ENCODE measurements at regions not wholly inside any gene's neighbourhood (a gene's known extent, or its start where the extent isn't known, plus 50 kb on each side); places are given as distances from the start of the nearest gene placed in this dataset.

GRCh38 chr2:207257251-207258250 is 91.8 kb upstream of the KLF7 start:
- WGBS (ENCODE audit: insufficient coverage): 45% methylated on average over 4 of the region's 11 CpGs
- DNase-seq: no peak
- Histone ChIP-seq H3K27me3 (ENCODE audit: control insufficient read depth, insufficient read depth, low read length) (peaks cover 3% of the 10 kb centered on the region), H3K4me3 (ENCODE audit: low read length) (no peak overlapping the region), H3K27ac (ENCODE audit: low read length) (no peak overlapping the region), H3K4me1 (ENCODE audit: control insufficient read depth, insufficient read depth, low read length) (peaks cover 17% of the 10 kb centered on the region), H3K36me3 (ENCODE audit: control insufficient read depth, insufficient read depth, low read length) (no peaks in the 10 kb centered on the region), H3K9me3 (replicated peaks; ENCODE audit: control insufficient read depth, low read depth, low read length) (no peaks in the 10 kb centered on the region)

GRCh38 chr2:207258263-207258991 is 92.7 kb upstream of the KLF7 start:
- H3K9me3 ChIP-seq (replicated peaks; ENCODE audit: control insufficient read depth, low read depth, low read length): no peaks in the 10 kb centered on the region
- no peak overlapping the region for H3K4me3 ChIP-seq (ENCODE audit: low read length)
- H3K4me1 ChIP-seq (ENCODE audit: control insufficient read depth, insufficient read depth, low read length): peaks cover 17% of the 10 kb centered on the region
- H3K27me3 ChIP-seq (ENCODE audit: control insufficient read depth, insufficient read depth, low read length): peaks cover 3% of the 10 kb centered on the region
- DNase-seq: peak; percentile 52
- 32% methylated on average over 5 of the region's 6 CpGs for WGBS (ENCODE audit: insufficient coverage)
- H3K27ac ChIP-seq (ENCODE audit: low read length): no peak overlapping the region
- H3K36me3 ChIP-seq (ENCODE audit: control insufficient read depth, insufficient read depth, low read length): no peaks in the 10 kb centered on the region

DNA sequence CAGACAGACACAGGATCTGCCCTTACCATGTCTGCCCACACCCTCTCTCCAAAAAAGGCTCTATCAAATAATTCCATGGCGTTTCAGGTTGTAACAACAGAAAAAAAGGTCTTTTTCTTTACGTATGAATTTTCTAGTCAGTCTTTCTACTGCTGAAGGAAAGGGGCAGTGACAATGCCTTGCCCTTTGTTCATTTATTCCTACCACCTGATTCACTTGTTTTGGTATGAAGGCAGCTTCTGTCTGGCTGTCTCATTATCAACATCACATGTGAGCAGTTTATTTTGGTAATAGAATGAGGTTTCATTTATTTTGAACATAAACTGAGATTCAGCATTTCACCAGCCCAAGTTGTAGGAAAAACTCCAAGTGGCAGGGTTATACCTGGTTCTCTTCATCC is 94.3 kb upstream of the KLF7 start:
- Histone ChIP-seq H3K36me3 (ENCODE audit: control insufficient read depth, insufficient read depth, low read length) (no peaks in the 10 kb centered on the region), H3K9me3 (replicated peaks; ENCODE audit: control insufficient read depth, low read depth, low read length) (no peaks in the 10 kb centered on the region), H3K4me1 (ENCODE audit: control insufficient read depth, insufficient read depth, low read length) (peaks cover 17% of the 10 kb centered on the region), H3K27ac (ENCODE audit: low read length) (no peak overlapping the region), H3K27me3 (ENCODE audit: control insufficient read depth, insufficient read depth, low read length) (peaks cover 3% of the 10 kb centered on the region), H3K4me3 (ENCODE audit: low read length) (no peak overlapping the region)
- WGBS (ENCODE audit: insufficient coverage): no CpG with 5 or more reads among the region's 2 CpGs
- DNase-seq: no peak

DNA sequence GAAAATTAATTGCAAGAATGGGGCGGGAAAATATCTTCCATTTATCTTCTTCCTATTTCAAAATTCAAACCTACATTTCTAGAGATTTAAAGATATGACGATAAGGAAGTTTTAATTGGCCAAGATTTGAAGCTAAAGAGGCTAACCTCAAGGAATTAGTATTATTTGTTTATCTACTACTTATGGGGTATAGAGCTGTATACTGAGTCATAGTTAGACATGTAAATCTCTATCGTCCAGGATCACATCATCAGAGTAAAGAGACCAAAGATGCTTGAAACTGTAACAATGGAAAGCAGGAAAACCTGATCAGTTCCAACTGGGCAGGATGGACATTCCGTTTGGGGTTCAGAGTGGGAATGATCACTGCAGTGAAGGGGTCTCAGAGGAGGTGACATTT is 95.2 kb upstream of the KLF7 start:
- Histone ChIP-seq H3K9me3 (replicated peaks; ENCODE audit: control insufficient read depth, low read depth, low read length) (no peaks in the 10 kb centered on the region), H3K4me3 (ENCODE audit: low read length) (no peak overlapping the region), H3K4me1 (ENCODE audit: control insufficient read depth, insufficient read depth, low read length) (peaks cover 17% of the 10 kb centered on the region), H3K27ac (ENCODE audit: low read length) (no peak overlapping the region), H3K27me3 (ENCODE audit: control insufficient read depth, insufficient read depth, low read length) (no peaks in the 10 kb centered on the region), H3K36me3 (ENCODE audit: control insufficient read depth, insufficient read depth, low read length) (no peaks in the 10 kb centered on the region)
- WGBS (ENCODE audit: insufficient coverage): 69% methylated on average over 2 of the region's 4 CpGs
- DNase-seq: no peak

GRCh38 chr2:207264310-207264709 is 98.6 kb upstream of the KLF7 start:
- no peak overlapping the region for H3K27ac ChIP-seq (ENCODE audit: low read length)
- no peak overlapping the region for H3K4me3 ChIP-seq (ENCODE audit: low read length)
- DNase-seq: no peak
- H3K4me1 ChIP-seq (ENCODE audit: control insufficient read depth, insufficient read depth, low read length): no peaks in the 10 kb centered on the region
- H3K27me3 ChIP-seq (ENCODE audit: control insufficient read depth, insufficient read depth, low read length): no peaks in the 10 kb centered on the region
- H3K36me3 ChIP-seq (ENCODE audit: control insufficient read depth, insufficient read depth, low read length): no peaks in the 10 kb centered on the region
- WGBS (ENCODE audit: insufficient coverage): no CpG with 5 or more reads among the region's 2 CpGs
- H3K9me3 ChIP-seq (replicated peaks; ENCODE audit: control insufficient read depth, low read depth, low read length): no peaks in the 10 kb centered on the region

- H3K9me3 ChIP-seq (replicated peaks; ENCODE audit: control insufficient read depth, low read depth, low read length): no peaks in the 10 kb centered on the region
- H3K4me3 ChIP-seq (ENCODE audit: low read length): no peak overlapping the region
- no peaks in the 10 kb centered on the region for H3K4me1 ChIP-seq (ENCODE audit: control insufficient read depth, insufficient read depth, low read length)
- H3K36me3 ChIP-seq (ENCODE audit: control insufficient read depth, insufficient read depth, low read length): no peaks in the 10 kb centered on the region
- no peaks in the 10 kb centered on the region for H3K27me3 ChIP-seq (ENCODE audit: control insufficient read depth, insufficient read depth, low read length)
- no peak for DNase-seq
- WGBS (ENCODE audit: insufficient coverage): 79% methylated on average over 2 of the region's 2 CpGs
- H3K27ac ChIP-seq (ENCODE audit: low read length): no peak overlapping the region
Observed at GRCh38 chr2:207265332-207265731, 99.6 kb upstream of the KLF7 start.

DNA sequence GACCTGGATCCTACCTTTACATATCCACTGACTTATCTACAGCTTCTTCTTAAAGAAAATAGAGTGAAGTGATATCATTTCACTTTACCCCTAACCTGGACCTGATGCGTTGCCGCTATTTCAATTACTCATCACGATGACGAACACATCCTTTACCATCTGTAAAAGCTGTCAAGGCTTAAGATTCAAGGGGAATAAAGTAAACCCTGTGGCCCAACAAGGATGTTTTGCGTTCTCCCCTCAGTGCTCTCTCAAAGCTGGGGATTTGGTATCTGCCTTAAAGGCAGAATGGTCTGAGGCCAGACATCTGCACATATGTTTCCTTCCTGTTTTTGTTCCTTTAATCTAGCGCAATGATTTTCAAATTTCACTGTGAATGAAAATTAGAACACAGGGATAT is 100.1 kb upstream of the KLF7 start:
- no peak overlapping the region for H3K27ac ChIP-seq (ENCODE audit: low read length)
- 57% methylated on average over 1 of the region's 6 CpGs for WGBS (ENCODE audit: insufficient coverage)
- H3K9me3 ChIP-seq (replicated peaks; ENCODE audit: control insufficient read depth, low read depth, low read length): no peaks in the 10 kb centered on the region
- no peaks in the 10 kb centered on the region for H3K27me3 ChIP-seq (ENCODE audit: control insufficient read depth, insufficient read depth, low read length)
- no peak for DNase-seq
- no peak overlapping the region for H3K4me3 ChIP-seq (ENCODE audit: low read length)
- H3K36me3 ChIP-seq (ENCODE audit: control insufficient read depth, insufficient read depth, low read length): no peaks in the 10 kb centered on the region
- H3K4me1 ChIP-seq (ENCODE audit: control insufficient read depth, insufficient read depth, low read length): no peaks in the 10 kb centered on the region

- no peaks in the 10 kb centered on the region for H3K36me3 ChIP-seq (ENCODE audit: control insufficient read depth, insufficient read depth, low read length)
- WGBS (ENCODE audit: insufficient coverage): 33% methylated on average over 1 of the region's 7 CpGs
- H3K4me3 ChIP-seq (ENCODE audit: low read length): no peak overlapping the region
- DNase-seq: no peak
- no peaks in the 10 kb centered on the region for H3K27me3 ChIP-seq (ENCODE audit: control insufficient read depth, insufficient read depth, low read length)
- H3K4me1 ChIP-seq (ENCODE audit: control insufficient read depth, insufficient read depth, low read length): no peaks in the 10 kb centered on the region
- no peaks in the 10 kb centered on the region for H3K9me3 ChIP-seq (replicated peaks; ENCODE audit: control insufficient read depth, low read depth, low read length)
- no peak overlapping the region for H3K27ac ChIP-seq (ENCODE audit: low read length)
Observed at GRCh38 chr2:207266648-207267047, 100.9 kb upstream of the KLF7 start.

DNA sequence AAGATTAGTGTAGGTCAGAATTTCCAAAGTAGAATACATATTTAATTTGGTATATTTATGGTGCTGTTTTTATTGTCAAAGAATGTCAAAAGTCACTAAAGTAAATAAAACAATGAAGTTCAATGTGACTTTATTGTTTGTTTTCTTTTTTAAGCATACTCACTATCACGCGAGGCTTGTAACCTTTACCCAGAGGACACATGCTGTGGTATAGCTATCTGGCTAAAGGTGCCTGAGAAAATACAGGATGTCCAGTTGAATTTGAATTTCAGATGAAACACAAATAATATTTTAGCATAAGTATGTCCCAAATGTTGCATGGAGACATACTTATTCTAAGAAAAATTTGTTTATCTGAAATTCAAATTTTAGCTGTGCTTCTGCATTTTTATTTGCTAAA is 103.3 kb upstream of the KLF7 start:
- Histone ChIP-seq H3K4me3 (ENCODE audit: low read length) (no peak overlapping the region), H3K27me3 (ENCODE audit: control insufficient read depth, insufficient read depth, low read length) (no peaks in the 10 kb centered on the region), H3K9me3 (replicated peaks; ENCODE audit: control insufficient read depth, low read depth, low read length) (no peaks in the 10 kb centered on the region), H3K4me1 (ENCODE audit: control insufficient read depth, insufficient read depth, low read length) (no peaks in the 10 kb centered on the region), H3K36me3 (ENCODE audit: control insufficient read depth, insufficient read depth, low read length) (no peaks in the 10 kb centered on the region), H3K27ac (ENCODE audit: low read length) (no peak overlapping the region)
- WGBS (ENCODE audit: insufficient coverage): no CpG with 5 or more reads among the region's 2 CpGs
- DNase-seq: no peak

DNA sequence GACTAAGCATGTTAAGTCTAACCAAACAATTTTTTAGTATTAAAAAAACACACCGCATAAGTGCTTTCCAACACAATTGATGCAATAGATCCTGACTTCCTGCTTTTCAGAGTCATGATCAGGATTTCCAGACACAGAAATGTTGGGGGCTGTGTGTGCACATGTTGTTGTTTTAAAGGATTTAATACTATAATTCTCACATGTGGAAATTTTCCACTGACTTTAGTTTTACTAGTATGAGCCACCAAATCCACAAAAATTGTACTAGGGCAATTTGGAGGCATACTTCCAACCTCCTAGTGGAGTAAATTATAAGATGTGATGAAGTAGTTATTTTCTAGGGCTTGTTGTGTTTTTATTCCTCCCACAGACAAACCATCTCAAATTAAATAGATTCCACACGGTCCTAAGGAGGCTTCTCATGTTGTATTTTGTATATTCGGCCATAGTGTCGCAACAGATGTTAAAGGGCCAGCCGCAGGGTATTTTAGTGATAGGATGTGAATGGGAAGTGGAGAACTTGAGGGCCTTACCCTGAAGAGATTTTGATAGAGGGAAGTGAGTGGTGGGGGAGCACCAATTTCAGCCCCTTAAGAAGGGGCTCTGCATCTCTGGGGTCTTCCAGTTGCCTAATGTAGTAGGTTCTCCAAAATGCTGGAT is 108.9 kb upstream of the KLF7 start:
- H3K9me3 ChIP-seq (replicated peaks; ENCODE audit: control insufficient read depth, low read depth, low read length): no peaks in the 10 kb centered on the region
- 93% methylated on average over 3 of the region's 5 CpGs for WGBS (ENCODE audit: insufficient coverage)
- H3K36me3 ChIP-seq (ENCODE audit: control insufficient read depth, insufficient read depth, low read length): no peaks in the 10 kb centered on the region
- no peak for DNase-seq
- no peaks in the 10 kb centered on the region for H3K4me1 ChIP-seq (ENCODE audit: control insufficient read depth, insufficient read depth, low read length)
- no peak overlapping the region for H3K4me3 ChIP-seq (ENCODE audit: low read length)
- H3K27me3 ChIP-seq (ENCODE audit: control insufficient read depth, insufficient read depth, low read length): no peaks in the 10 kb centered on the region
- no peak overlapping the region for H3K27ac ChIP-seq (ENCODE audit: low read length)

All from muscle of leg (tissue), 3 donors.